ENCODE measurements at regions not wholly inside any gene's neighbourhood (a gene's known extent, or its start where the extent isn't known, plus 50 kb on each side); places are given as distances from the start of the nearest gene placed in this dataset.

- no peak for TF ChIP-seq CTCF (conservative IDR thresholded peaks at IDR 0.05; ENCODE audit: low read depth, low read length)
- H3K4me3 ChIP-seq (ENCODE audit: low read length), result no peak overlapping the region
- no peak for DNase-seq (ENCODE audit: low read depth)
These were observed 168.5 kb upstream of the ATP2B1 start for GRCh38 chr12:89877136-89877535.

GRCh38 chr12:89875809-89876208, 167.2 kb upstream of the ATP2B1 start:
- no peak overlapping the region for H3K4me3 ChIP-seq (ENCODE audit: low read length)
- no peak for TF ChIP-seq CTCF (conservative IDR thresholded peaks at IDR 0.05; ENCODE audit: low read depth, low read length)
- DNase-seq (ENCODE audit: low read depth), result no peak

- DNase-seq (ENCODE audit: low read depth), result no peak
- no peak for TF ChIP-seq CTCF (conservative IDR thresholded peaks at IDR 0.05; ENCODE audit: low read depth, low read length)
These were observed 166.6 kb upstream of the ATP2B1 start for GRCh38 chr12:89875225-89875624.

GRCh38 chr12:89874146-89874545, 165.5 kb upstream of the ATP2B1 start:
- no peak for DNase-seq (ENCODE audit: low read depth)
- no peak overlapping the region for H3K4me3 ChIP-seq (ENCODE audit: low read length)
- TF ChIP-seq CTCF (conservative IDR thresholded peaks at IDR 0.05; ENCODE audit: low read depth, low read length), result no peak

More at GRCh38 chr12:89875225-89875624, 166.6 kb upstream of the ATP2B1 start:
- H3K4me3 ChIP-seq (ENCODE audit: low read length), result no peak overlapping the region

GRCh38 chr12:89873745-89874144, 165.1 kb upstream of the ATP2B1 start:
- TF ChIP-seq CTCF (conservative IDR thresholded peaks at IDR 0.05; ENCODE audit: low read depth, low read length), result peak; percentile 33
- peak; percentile 79 for DNase-seq (ENCODE audit: low read depth)
- no peak overlapping the region for H3K4me3 ChIP-seq (ENCODE audit: low read length)

- no peak overlapping the region for H3K4me3 ChIP-seq (ENCODE audit: low read length)
- DNase-seq (ENCODE audit: low read depth), result no peak
- no peak for TF ChIP-seq CTCF (conservative IDR thresholded peaks at IDR 0.05; ENCODE audit: low read depth, low read length)
These were observed 164.4 kb upstream of the ATP2B1 start for GRCh38 chr12:89872922-89873630.

Data from retinal pigment epithelial cell (primary cell).